IMR-90 (cell line): ENCODE measurements at regions not wholly inside any gene's neighbourhood (a gene's known extent, or its start where the extent isn't known, plus 50 kb on each side); places are given as distances from the start of the nearest gene placed in this dataset.
"Not testable (repeated sequence)": the region's sequence is repeated elsewhere in the genome, so short reads cannot be mapped to it uniquely, and the experiment has no call there.

ENCODE experiments used
- ATAC-seq: fragments of 200-7000 bp; cut with Tn5 transposase; 2 replicates; pipeline ENCODE4 v1.9.1; 2020; ENCODE audit warnings: low read depth, mild to moderate bottlenecking, moderate library complexity
- BruUV-seq: library from RNA; stranded (reverse); fragments of 400-500 nt; replicated peaks from 2 replicates; lab custom pipeline; 2021; lab: Mats Ljungman, UMichigan
- CTCF ChIA-PET: fragments of 300-600 bp; formaldehyde crosslinking; extraction: SDS; loops from one replicate; lab custom pipeline; 2021; ENCODE audit warnings: antibody characterized with exemption; lab: Yijun Ruan, JAX
- POLR2A ChIA-PET: fragments of 300-600 bp; sonication (Branson Sonifier 250); formaldehyde crosslinking; loops from one replicate; lab custom pipeline; 2022; ENCODE audit warnings: antibody characterized with exemption; ENCODE audit not compliant: unreplicated experiment; lab: Charles Lee
- DNase-seq: peaks from one replicate; pipeline ENCODE4 v3.0.0; 2013
- H2AFZ ChIP-seq: replicated peaks from 2 replicates; pipeline ENCODE3; 2013; ENCODE audit warnings: low read length, mild to moderate bottlenecking; ENCODE audit not compliant: poor library complexity
- H2AK5ac ChIP-seq: 2 replicates; pipeline ENCODE4 v1.6.1; 2013; ENCODE audit warnings: low read depth, low read length, inconsistent platforms
- H2AK9ac ChIP-seq: replicated peaks from 2 replicates; pipeline ENCODE3; 2013; ENCODE audit warnings: mild to moderate bottlenecking, low read depth, low read length, moderate library complexity; ENCODE audit not compliant: poor library complexity
- H2BK120ac ChIP-seq: 2 replicates; pipeline ENCODE4 v1.6.1; 2013; ENCODE audit warnings: low read depth, low read length, inconsistent platforms
- H2BK15ac ChIP-seq: 3 replicates; pipeline ENCODE4 v1.6.1; 2013; ENCODE audit warnings: low read depth, low read length, inconsistent platforms
- H2BK20ac ChIP-seq: 2 replicates; pipeline ENCODE4 v1.6.1; 2013; ENCODE audit warnings: low read depth, mild to moderate bottlenecking, inconsistent platforms, low read length, moderate library complexity
- H2BK5ac ChIP-seq: 2 replicates; pipeline ENCODE4 v1.6.1; 2013; ENCODE audit warnings: mild to moderate bottlenecking, low read depth, low read length, inconsistent platforms; ENCODE audit not compliant: poor library complexity, severe bottlenecking
- H3K14ac ChIP-seq: replicated peaks from 2 replicates; pipeline ENCODE4 v1.6.1; 2013; ENCODE audit warnings: low read depth, low read length, inconsistent platforms
- H3K18ac ChIP-seq: 2 replicates; pipeline ENCODE4 v1.6.1; 2013; ENCODE audit warnings: low read depth, low read length, control low read depth
- H3K23ac ChIP-seq: 2 replicates; pipeline ENCODE4 v1.6.1; 2013; ENCODE audit warnings: low read depth, low read length, inconsistent platforms
- H3K27ac ChIP-seq: 2 replicates; pipeline ENCODE4 v1.5.1; 2013; ENCODE audit warnings: mild to moderate bottlenecking, control low read depth, low read length; ENCODE audit not compliant: insufficient read depth
- H3K27me3 ChIP-seq: 2 replicates; pipeline ENCODE4 v1.6.1; 2013; ENCODE audit warnings: low read length; ENCODE audit not compliant: control insufficient read depth, insufficient read depth
- H3K36me3 ChIP-seq: 2 replicates; pipeline ENCODE4 v1.6.1; 2013; ENCODE audit warnings: low read length, mixed read lengths; ENCODE audit not compliant: control insufficient read depth, insufficient read depth
- H3K4ac ChIP-seq: 2 replicates; pipeline ENCODE4 v1.6.1; 2013; ENCODE audit warnings: low read depth, low read length, inconsistent platforms
- H3K4me1 ChIP-seq: 2 replicates; pipeline ENCODE4 v1.6.1; 2013; ENCODE audit warnings: low read length, mixed read lengths; ENCODE audit not compliant: control insufficient read depth, insufficient read depth
- H3K4me2 ChIP-seq: 2 replicates; pipeline ENCODE4 v1.6.1; 2013; ENCODE audit warnings: low read depth, mild to moderate bottlenecking, control low read depth, low read length, moderate library complexity
- H3K4me3 ChIP-seq: 2 replicates; pipeline ENCODE4 v1.5.1; 2013; ENCODE audit warnings: low read depth, mild to moderate bottlenecking, control low read depth, low read length, moderate library complexity; ENCODE audit not compliant: insufficient read depth
- H3K56ac ChIP-seq: 2 replicates; pipeline ENCODE4 v1.6.1; 2013; ENCODE audit warnings: low read length, inconsistent platforms; ENCODE audit not compliant: insufficient read depth; ENCODE audit errors: extremely low read depth
- H3K79me1 ChIP-seq, 2 experiments: 2 replicates each; pipeline ENCODE4 v1.6.1; 2013; ENCODE audit warnings: low read length in 2 of 2, inconsistent platforms in 1 of 2, low read depth in 1 of 2
- H3K9ac ChIP-seq: 2 replicates; pipeline ENCODE4 v1.6.1; 2013; ENCODE audit warnings: low read depth, low read length, control low read depth
- H3K9me1 ChIP-seq: 2 replicates; pipeline ENCODE4 v1.6.1; 2013; ENCODE audit warnings: low read length, inconsistent platforms; ENCODE audit not compliant: insufficient read depth
- H3K9me3 ChIP-seq: 2 replicates; pipeline ENCODE4 v1.6.1; 2013; ENCODE audit warnings: low read length; ENCODE audit not compliant: control insufficient read depth, insufficient read depth
- H4K20me1 ChIP-seq: 2 replicates; pipeline ENCODE4 v1.6.1; 2013; ENCODE audit warnings: low read length, inconsistent platforms; ENCODE audit not compliant: insufficient read depth
- H4K5ac ChIP-seq: 2 replicates; pipeline ENCODE4 v1.6.1; 2013; ENCODE audit warnings: mild to moderate bottlenecking, low read depth, low read length, control low read depth
- H4K8ac ChIP-seq, 2 experiments: 2 replicates each; pipeline ENCODE4 v1.6.1; 2013; ENCODE audit warnings: low read depth in 2 of 2, low read length in 2 of 2, control low read depth in 1 of 2, inconsistent platforms in 1 of 2
- H4K91ac ChIP-seq: 2 replicates; pipeline ENCODE4 v1.6.1; 2013; ENCODE audit warnings: low read depth, low read length, inconsistent platforms; ENCODE audit not compliant: insufficient read depth
- WGBS, 2 experiments: methylation state at CpG; one replicate each; pipeline versions ENCODE4 v1.1.5 to v1.1.7; 2013; ENCODE audit warnings: missing lambda C conversion rate in 2 of 2; ENCODE audit not compliant: insufficient read length in 1 of 2; ENCODE audit errors: extremely low coverage in 2 of 2; 5-methylcytosine and 5-hydroxymethylcytosine counted together
- dilution Hi-C: fragments of 300-500 bp; cut with HindIII; formaldehyde crosslinking; loops from one replicate; pipeline ENCODE4 v1.14.3; 2018; ENCODE audit warnings: low sequenced_read_pairs; ENCODE audit not compliant: unreplicated experiment
- in situ Hi-C: fragments of 300-500 bp; cut with MboI; formaldehyde crosslinking; loops from 3 replicates; pipeline ENCODE4 v1.14.3; 2019; ENCODE audit warnings: low sequenced_read_pairs, inconsistent platforms, mixed read lengths
- intact Hi-C: fragments of 100-400 bp; cut with micrococcal nuclease; formaldehyde crosslinking; loops from 2 replicates; pipeline ENCODE4 v1.10.0; 2022

DNA sequence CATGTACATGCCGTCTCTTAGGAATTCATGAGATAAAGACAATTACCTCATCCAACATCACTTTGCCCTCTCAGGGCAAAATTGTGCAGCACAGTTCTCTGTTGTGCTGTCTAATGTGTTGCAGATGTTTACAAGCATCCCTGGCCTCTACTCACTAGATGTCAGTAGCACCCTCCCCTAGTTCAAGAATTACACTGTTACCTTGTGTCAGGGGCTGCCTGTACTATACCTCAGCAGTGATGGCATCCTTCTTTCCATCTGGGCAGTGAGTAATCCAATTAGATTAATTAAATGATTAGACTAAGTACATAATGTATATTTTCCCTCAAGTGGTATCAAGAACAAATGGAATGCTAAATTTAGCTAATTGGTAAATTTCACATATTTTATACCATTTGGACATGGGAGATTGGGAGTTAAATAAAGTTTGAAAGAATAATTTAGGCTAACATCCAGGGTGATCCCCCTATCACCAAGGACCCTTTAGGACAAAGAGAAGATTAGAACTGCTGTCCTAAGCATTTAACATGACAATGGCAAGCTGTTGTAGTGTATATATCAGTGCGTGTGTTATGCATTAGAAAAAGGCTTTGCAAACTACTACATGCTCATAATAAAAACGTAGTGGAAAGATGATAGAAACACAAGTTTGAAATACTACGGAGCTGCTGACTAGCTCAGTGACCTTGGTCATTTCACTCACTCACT lies 727.0 kb downstream of the TRIB2 start:
- dilution Hi-C loops, H3K36me3 ChIP-seq, H2BK5ac ChIP-seq, H3K4me1 ChIP-seq, H2BK20ac ChIP-seq, POLR2A ChIA-PET, in situ Hi-C loops, H3K14ac ChIP-seq, H3K4me2 ChIP-seq, H3K4ac ChIP-seq, H2AK5ac ChIP-seq, H3K4me3 ChIP-seq, H2BK120ac ChIP-seq, H3K9me1 ChIP-seq, H4K8ac ChIP-seq, DNase-seq, H2BK15ac ChIP-seq, H3K79me1 ChIP-seq, H4K20me1 ChIP-seq, H3K56ac ChIP-seq, CTCF ChIA-PET, H2AFZ ChIP-seq, H3K27me3 ChIP-seq, H3K23ac ChIP-seq, H3K18ac ChIP-seq, intact Hi-C loops, H3K27ac ChIP-seq, H3K9ac ChIP-seq, H4K5ac ChIP-seq, H3K9me3 ChIP-seq, BruUV-seq, ATAC-seq, H2AK9ac ChIP-seq, H4K91ac ChIP-seq: not testable (repeated sequence)
- no CpG with 5 or more reads among the region's 4 CpGs for WGBS, 2 experiments
